HEK293 (cell line): ENCODE measurements at regions not wholly inside any gene's neighbourhood (a gene's known extent, or its start where the extent isn't known, plus 50 kb on each side); places are given as distances from the start of the nearest gene placed in this dataset.

Experiments
- CTCF ChIA-PET: fragments of 350-600 bp; formaldehyde crosslinking; extraction: SDS; loops from one replicate; lab custom pipeline; 2021; ENCODE audit warnings: antibody characterized with exemption; lab: Yijun Ruan, JAX
- POLR2A ChIA-PET: fragments of 300-600 bp; formaldehyde crosslinking; extraction: SDS; loops from one replicate; lab custom pipeline; 2020; ENCODE audit warnings: antibody characterized with exemption, inconsistent platforms; lab: Yijun Ruan, JAX
- H3K27ac ChIP-seq: fragments of 200-500 bp; sonication (Bioruptor generic); 2 replicates; pipeline ENCODE4 v1.5.1; 2014; ENCODE audit warnings: low read depth, low read length, control low read depth, inconsistent platforms; ENCODE audit errors: extremely low read depth
- H3K36me3 ChIP-seq, 2 experiments: fragments of 200-500 bp in 1 of 2; sonication (Bioruptor generic) in 1 of 2; 1 replicate in 1 of 2; 2 replicates in 1 of 2; pipeline ENCODE4 v1.5.1; 2014 to 2017; ENCODE audit warnings: inconsistent platforms in 2 of 2, low read length in 2 of 2; ENCODE audit not compliant: control insufficient read depth in 2 of 2, insufficient read depth in 1 of 2
- H3K4me1 ChIP-seq: fragments of 200-500 bp; sonication (Bioruptor generic); 2 replicates; pipeline ENCODE4 v1.5.1; 2014; ENCODE audit warnings: mild to moderate bottlenecking, low read length, inconsistent platforms; ENCODE audit not compliant: control insufficient read depth, insufficient read depth
- H3K4me3 ChIP-seq: 2 replicates; pipeline ENCODE4 v1.5.1; 2011; ENCODE audit warnings: low read depth, mild to moderate bottlenecking, control low read depth, low read length, moderate library complexity
- H3K9me3 ChIP-seq: fragments of 200-500 bp; sonication (Bioruptor generic); 2 replicates; pipeline ENCODE4 v1.5.1; 2014; ENCODE audit warnings: low read depth, low read length, inconsistent platforms; ENCODE audit not compliant: control insufficient read depth, insufficient read depth
- KLF9 ChIP-seq: fragments of 450-650 bp; formaldehyde crosslinking; IDR thresholded peaks from 2 replicates; pipeline ENCODE4 v1.5.1; 2016; ENCODE audit warnings: missing biosample characterization, missing genetic modification characterization, low read depth
- SALL2 ChIP-seq: fragments of 450-650 bp; formaldehyde crosslinking; IDR thresholded peaks from 2 replicates; pipeline ENCODE4 v1.5.0; 2017; ENCODE audit warnings: missing biosample characterization, mild to moderate bottlenecking, missing genetic modification characterization, borderline replicate concordance
- ZBTB20 ChIP-seq: fragments of 450-650 bp; formaldehyde crosslinking; IDR thresholded peaks from 2 replicates; pipeline ENCODE4 v1.5.1; 2016; ENCODE audit warnings: missing biosample characterization, missing genetic modification characterization
- ZNF274 ChIP-seq, 2 experiments: fragments of 200-500 bp in 1 of 2; fragments of 450-650 bp in 1 of 2; sonication (Bioruptor generic) in 1 of 2; formaldehyde crosslinking in 1 of 2; IDR thresholded peaks; 2 replicates each; pipeline versions ENCODE4 v1.5.1 to v1.6.1; 2014 to 2016; ENCODE audit warnings: borderline replicate concordance in 1 of 2, inconsistent platforms in 1 of 2, low read length in 1 of 2, missing biosample characterization in 1 of 2, missing genetic modification characterization in 1 of 2
- ZNF302 ChIP-seq: fragments of 450-650 bp; formaldehyde crosslinking; IDR thresholded peaks from 2 replicates; pipeline ENCODE4 v1.5.1; 2016; ENCODE audit warnings: missing biosample characterization, missing genetic modification characterization, low read depth
- ZNF449 ChIP-seq: fragments of 450-650 bp; formaldehyde crosslinking; IDR thresholded peaks from 2 replicates; pipeline ENCODE4 v1.5.1; 2017; ENCODE audit warnings: missing biosample characterization, mild to moderate bottlenecking, missing genetic modification characterization, moderate library complexity
- ZNF510 ChIP-seq: fragments of 450-650 bp; formaldehyde crosslinking; IDR thresholded peaks from 2 replicates; pipeline ENCODE4 v1.5.1; 2018; ENCODE audit warnings: mild to moderate bottlenecking, missing genetic modification characterization, missing biosample characterization; ENCODE audit not compliant: insufficient replicate concordance
- ZNF560 ChIP-seq: fragments of 450-650 bp; formaldehyde crosslinking; IDR thresholded peaks from 2 replicates; pipeline ENCODE4 v1.5.1; 2017; ENCODE audit warnings: missing biosample characterization, missing genetic modification characterization, borderline replicate concordance
- ZNF585B ChIP-seq: fragments of 450-650 bp; formaldehyde crosslinking; IDR thresholded peaks from 2 replicates; pipeline ENCODE4 v1.5.1; 2016; ENCODE audit warnings: missing biosample characterization, missing genetic modification characterization
- ZNF704 ChIP-seq: fragments of 450-650 bp; formaldehyde crosslinking; IDR thresholded peaks from 2 replicates; pipeline ENCODE4 v1.5.1; 2016; ENCODE audit warnings: missing biosample characterization, missing genetic modification characterization
- ZNF707 ChIP-seq: fragments of 450-650 bp; formaldehyde crosslinking; IDR thresholded peaks from 2 replicates; pipeline ENCODE4 v1.5.1; 2016; ENCODE audit warnings: missing biosample characterization, missing genetic modification characterization
- ZNF785 ChIP-seq: fragments of 450-650 bp; formaldehyde crosslinking; IDR thresholded peaks from 2 replicates; pipeline ENCODE4 v1.5.1; 2016; ENCODE audit warnings: missing biosample characterization, missing genetic modification characterization
- ZSCAN16 ChIP-seq: fragments of 450-650 bp; formaldehyde crosslinking; IDR thresholded peaks from 2 replicates; pipeline ENCODE4 v1.5.1; 2016; ENCODE audit warnings: missing biosample characterization, missing genetic modification characterization
- TF ChIP-seq, protein P1 (sequence below): fragments of 450-650 bp; formaldehyde crosslinking; IDR thresholded peaks from 2 replicates; pipeline ENCODE4 v1.5.1; 2016; ENCODE audit warnings: missing biosample characterization, missing genetic modification characterization
- TF ChIP-seq, protein P2 (sequence below): fragments of 450-650 bp; formaldehyde crosslinking; IDR thresholded peaks from 2 replicates; pipeline ENCODE4 v1.5.1; 2016; ENCODE audit warnings: missing biosample characterization, missing genetic modification characterization, low read depth

GRCh38 chr13:64057372-64058020 is 2641.8 kb upstream of the PCDH20 start:
- H3K4me3 ChIP-seq = no peak overlapping the region
- H3K9me3 ChIP-seq = no peaks in the 10 kb centered on the region
- ChIA-PET CTCF (no interaction called here), POLR2A (no interaction called here)
- H3K36me3 ChIP-seq = no peaks in the 10 kb centered on the region
- TF ChIP-seq, protein P1, sequence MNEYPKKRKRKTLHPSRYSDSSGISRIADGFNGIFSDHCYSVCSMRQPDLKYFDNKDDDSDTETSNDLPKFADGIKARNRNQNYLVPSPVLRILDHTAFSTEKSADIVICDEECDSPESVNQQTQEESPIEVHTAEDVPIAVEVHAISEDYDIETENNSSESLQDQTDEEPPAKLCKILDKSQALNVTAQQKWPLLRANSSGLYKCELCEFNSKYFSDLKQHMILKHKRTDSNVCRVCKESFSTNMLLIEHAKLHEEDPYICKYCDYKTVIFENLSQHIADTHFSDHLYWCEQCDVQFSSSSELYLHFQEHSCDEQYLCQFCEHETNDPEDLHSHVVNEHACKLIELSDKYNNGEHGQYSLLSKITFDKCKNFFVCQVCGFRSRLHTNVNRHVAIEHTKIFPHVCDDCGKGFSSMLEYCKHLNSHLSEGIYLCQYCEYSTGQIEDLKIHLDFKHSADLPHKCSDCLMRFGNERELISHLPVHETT (tag by site-specific recombination) = no peak
- TF ChIP-seq ZNF785 (tag by site-specific recombination) = no peak
- TF ChIP-seq SALL2 = no peak
- no peak for TF ChIP-seq ZNF302
- TF ChIP-seq ZNF560 (tag by site-specific recombination) = no peak
- no peak for TF ChIP-seq ZNF585B
- no peaks in the 10 kb centered on the region for H3K4me1 ChIP-seq
- no peak overlapping the region for H3K27ac ChIP-seq

DNA sequence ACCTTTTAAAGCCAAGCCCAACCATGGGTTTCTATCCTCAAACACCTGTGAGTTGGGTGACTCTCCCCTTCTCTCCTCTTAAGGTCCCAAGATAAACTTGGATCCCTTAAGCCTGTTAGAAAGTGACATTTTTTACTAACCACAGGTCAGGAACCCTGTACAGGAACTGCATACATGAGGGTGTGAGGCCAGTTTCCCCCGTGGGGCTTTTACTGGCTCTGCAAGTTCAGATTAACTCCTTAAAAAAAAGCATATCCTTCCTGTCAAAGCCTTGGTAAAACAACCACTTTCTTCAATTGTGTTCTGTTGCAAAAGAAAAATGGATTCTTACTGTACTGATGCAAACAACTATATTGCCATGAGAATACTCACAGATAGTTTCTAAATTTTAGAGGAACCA is 2638.7 kb upstream of the PCDH20 start:
- CTCF ChIA-PET = no interaction called here
- no peaks in the 10 kb centered on the region for H3K36me3 ChIP-seq
- no peaks in the 10 kb centered on the region for H3K9me3 ChIP-seq
- POLR2A ChIA-PET = no interaction called here
- no peaks in the 10 kb centered on the region for H3K4me1 ChIP-seq
- H3K27ac ChIP-seq = no peak overlapping the region
- no peak overlapping the region for H3K4me3 ChIP-seq
- no peak for TF ChIP-seq ZNF707

GRCh38 chr13:64052521-64052920 is 2636.9 kb upstream of the PCDH20 start:
- no peaks in the 10 kb centered on the region for H3K36me3 ChIP-seq
- ChIA-PET POLR2A (no interaction called here), CTCF (no interaction called here)
- H3K9me3 ChIP-seq = no peaks in the 10 kb centered on the region
- H3K4me1 ChIP-seq = no peaks in the 10 kb centered on the region
- H3K4me3 ChIP-seq = no peak overlapping the region
- TF ChIP-seq ZNF274 (IDR thresholded peaks at IDR 0.05; ENCODE audit: low read length) (no peak), ZNF274 (tag by site-specific recombination; IDR thresholded peaks at IDR 0.05; ENCODE audit: borderline replicate concordance) (no peak), ZNF704 (tag by site-specific recombination) (no peak), ZNF449 (no peak), KLF9 (tag by site-specific recombination) (no peak), ZNF510 (no peak), ZBTB20 (tag by site-specific recombination) (no peak), ZSCAN16 (tag by site-specific recombination) (no peak)
- TF ChIP-seq, protein P2, sequence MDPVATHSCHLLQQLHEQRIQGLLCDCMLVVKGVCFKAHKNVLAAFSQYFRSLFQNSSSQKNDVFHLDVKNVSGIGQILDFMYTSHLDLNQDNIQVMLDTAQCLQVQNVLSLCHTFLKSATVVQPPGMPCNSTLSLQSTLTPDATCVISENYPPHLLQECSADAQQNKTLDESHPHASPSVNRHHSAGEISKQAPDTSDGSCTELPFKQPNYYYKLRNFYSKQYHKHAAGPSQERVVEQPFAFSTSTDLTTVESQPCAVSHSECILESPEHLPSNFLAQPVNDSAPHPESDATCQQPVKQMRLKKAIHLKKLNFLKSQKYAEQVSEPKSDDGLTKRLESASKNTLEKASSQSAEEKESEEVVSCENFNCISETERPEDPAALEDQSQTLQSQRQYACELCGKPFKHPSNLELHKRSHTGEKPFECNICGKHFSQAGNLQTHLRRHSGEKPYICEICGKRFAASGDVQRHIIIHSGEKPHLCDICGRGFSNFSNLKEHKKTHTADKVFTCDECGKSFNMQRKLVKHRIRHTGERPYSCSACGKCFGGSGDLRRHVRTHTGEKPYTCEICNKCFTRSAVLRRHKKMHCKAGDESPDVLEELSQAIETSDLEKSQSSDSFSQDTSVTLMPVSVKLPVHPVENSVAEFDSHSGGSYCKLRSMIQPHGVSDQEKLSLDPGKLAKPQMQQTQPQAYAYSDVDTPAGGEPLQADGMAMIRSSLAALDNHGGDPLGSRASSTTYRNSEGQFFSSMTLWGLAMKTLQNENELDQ (tag by site-specific recombination) = no peak
- no peak overlapping the region for H3K27ac ChIP-seq
